DMS153 treated with DMSO at 0.1 percent for 48 hours (cell line): ENCODE measurements at regions not wholly inside any gene's neighbourhood (a gene's known extent, or its start where the extent isn't known, plus 50 kb on each side); places are given as distances from the start of the nearest gene placed in this dataset.
"Not testable (repeated sequence)": the region's sequence is repeated elsewhere in the genome, so short reads cannot be mapped to it uniquely, and the experiment has no call there.

Experiments
- DNase-seq: peaks from one replicate; lab custom pipeline; 2025; ENCODE audit not compliant: unreplicated experiment; lab: John Stamatoyannopoulos, UW

DNA sequence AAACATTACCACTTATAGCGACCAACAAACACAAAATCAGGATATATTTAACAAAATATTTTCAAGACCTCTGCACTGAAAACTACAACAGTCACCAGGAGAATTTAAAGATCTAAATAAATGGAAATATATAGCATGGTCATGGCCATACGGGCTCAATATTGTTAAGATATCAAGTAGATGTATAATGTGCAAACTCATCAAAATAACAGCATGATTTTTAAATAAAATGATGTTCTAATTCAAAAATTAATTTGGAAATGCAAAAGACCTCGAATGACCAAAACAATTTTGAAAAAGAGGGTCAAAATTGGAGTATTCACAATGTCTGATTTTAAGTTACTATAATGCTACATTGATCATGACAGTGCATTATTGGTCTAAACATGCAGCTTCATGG, 159.1 kb upstream of the NDN start:
- no peak for DNase-seq

DNA sequence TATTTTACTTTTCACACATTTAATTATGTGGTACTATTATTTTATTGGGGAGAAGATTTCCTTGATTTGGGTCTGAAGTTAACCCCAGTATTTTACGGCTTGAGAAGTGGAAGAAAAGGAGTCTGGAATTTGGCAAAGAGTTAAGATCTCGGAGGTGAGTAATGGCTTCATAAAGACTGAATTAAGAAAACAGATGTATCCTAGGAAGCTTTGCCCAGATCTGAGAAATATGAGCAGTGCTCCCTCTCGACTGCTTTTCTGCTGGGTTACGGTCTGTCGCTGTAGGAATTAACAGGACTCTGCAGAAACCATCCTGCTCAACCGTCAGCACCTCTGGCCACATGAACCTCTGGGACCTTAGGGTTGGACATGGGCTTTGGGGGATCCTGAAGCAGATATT, 163.6 kb upstream of the NDN start:
- DNase-seq = no peak

- no peak for DNase-seq
Observed at GRCh38 chr15:23851921-23852320, 164.8 kb upstream of the NDN start.

- DNase-seq = no peak
Observed at GRCh38 chr15:23853286-23853685, 166.2 kb upstream of the NDN start.

- DNase-seq = no peak
Observed at GRCh38 chr15:23854203-23854911, 167.3 kb upstream of the NDN start.

- no peak for DNase-seq
Observed at GRCh38 chr15:23854912-23855659, 168.0 kb upstream of the NDN start.

GRCh38 chr15:23855947-23856346, 168.8 kb upstream of the NDN start:
- no peak for DNase-seq

DNA sequence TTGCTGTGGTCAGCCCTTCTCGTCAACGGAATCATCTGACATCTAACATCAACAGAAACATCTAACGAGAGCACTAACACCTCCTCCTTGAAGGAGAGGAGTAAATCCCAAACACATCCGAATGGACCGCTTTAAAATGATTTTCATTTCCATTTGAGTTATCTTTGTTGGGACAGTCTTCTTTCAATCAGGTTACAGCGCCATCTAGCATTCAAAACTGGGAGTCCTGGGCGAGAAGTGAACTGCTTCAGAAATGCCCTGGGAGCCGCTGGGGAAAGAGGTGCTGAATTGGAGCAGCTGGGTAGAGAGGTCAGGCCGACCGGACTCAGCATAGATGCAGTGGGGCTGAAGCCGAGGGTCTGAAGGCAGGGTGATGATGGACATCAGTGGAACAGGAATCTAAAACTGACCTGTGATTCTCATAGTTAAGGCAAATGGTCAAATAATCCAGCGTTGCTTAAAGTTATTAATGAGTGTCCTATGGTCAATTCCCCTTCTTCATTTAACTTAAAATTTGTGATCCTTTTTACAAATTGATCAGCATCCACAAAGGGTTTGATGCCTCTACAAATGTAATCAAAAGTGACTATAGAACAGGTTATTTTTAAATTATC, 170.0 kb upstream of the NDN start:
- DNase-seq = no peak

DNA sequence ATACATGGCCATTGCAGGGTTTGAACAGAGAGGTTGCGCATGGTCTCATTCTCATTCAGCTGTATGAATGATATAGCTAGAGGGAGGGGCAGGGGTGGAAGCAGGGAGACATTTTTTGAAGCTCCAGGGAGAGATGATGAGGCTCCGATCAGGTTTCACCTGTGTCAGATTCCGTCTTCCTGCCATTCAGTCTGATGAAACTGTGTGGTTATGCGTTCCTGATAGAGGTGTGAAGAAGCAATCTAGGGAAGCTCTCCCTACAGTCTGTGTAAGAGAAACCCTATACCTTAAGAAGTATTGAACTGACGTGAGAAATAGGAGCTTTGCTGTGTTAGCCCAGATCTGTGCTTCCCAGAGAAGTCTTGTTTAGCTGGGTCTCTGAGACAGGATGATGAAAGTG, 171.9 kb upstream of the NDN start:
- DNase-seq = no peak

- DNase-seq = no peak
Observed at GRCh38 chr15:23860290-23861245, 173.5 kb upstream of the NDN start.

- DNase-seq = no peak
Observed at GRCh38 chr15:23866832-23867231, 179.7 kb upstream of the NDN start.

GRCh38 chr15:23869396-23869795, 182.3 kb upstream of the NDN start:
- DNase-seq = no peak

DNA sequence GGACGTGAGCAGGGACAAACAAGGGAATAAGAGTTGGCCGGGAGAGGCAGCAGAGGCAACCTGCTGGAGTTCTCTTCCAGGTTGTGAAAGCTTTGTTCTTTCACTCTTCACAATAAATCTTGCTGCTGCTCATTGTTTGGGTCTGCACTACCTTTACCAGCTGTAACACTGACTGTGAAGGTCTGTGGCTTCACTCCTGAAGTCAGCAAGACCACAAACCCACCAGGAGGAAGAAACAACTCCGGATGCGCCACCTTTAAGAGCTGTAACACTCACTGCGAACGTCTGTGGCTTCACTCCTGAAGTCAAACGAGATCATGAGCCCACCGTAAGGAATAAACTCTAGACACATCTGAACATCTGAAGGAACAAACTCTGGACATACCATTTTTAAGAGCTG, 186.5 kb upstream of the NDN start:
- not testable (repeated sequence) for DNase-seq

- peak; percentile 1 for DNase-seq
Observed at GRCh38 chr15:23877502-23878412, 190.7 kb upstream of the NDN start.

DNA sequence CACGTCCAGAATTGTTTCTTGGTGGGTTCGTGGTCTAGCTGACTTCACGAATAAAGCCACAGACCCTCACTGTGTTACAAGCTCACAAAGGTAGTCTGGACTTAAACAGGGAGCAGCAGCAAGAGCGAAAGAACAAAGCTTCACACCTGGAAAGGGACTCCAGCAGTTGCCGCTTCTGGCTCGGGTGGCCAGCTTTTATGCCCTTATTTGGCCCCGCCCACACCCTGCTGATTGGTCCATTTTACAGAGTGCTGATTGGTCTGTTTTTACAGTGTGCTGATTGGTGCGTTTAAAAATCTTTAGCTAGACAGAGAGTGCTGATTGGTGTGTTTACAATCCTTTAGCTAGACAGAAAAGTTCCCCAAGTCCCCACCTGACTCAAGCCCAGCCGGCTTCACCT, 194.2 kb upstream of the NDN start:
- DNase-seq = no peak

DNA sequence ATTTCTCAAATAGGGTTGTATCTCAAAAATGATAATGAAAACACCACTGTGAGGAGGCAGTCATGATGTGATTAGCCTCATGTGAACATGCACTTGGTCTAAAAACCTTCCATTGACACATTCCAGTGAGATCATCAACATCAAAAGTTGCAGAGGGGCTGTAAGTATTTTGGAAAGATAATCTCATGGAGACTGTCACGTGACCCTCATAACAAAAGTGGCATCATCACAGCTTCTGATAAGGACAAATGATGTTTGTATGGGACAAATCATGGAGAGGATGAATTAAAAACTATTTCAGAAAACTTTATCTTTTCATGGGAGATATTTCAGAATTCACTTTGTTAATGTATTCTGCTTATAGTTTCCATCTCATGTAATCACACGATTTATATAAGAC, 203.1 kb upstream of the NDN start:
- DNase-seq = no peak

DNA sequence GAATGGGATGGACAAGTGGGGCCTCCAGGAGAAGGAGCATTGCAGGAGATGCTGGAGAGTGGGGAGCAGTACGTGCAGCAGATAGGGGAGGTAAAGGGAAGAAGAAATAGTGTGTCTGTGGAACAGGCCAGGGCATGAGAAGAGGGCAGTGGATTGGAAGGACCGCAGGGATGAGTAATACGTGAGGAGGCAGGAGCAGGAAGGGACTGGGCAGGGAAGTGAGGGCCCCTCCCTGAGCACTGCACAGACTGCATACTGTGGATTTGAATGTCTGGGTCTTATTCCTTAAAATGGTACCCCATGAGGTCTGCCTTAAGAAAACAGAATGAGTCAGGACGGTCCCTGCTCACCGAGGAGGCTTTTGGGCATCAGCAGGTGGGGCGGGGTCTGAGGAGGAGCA, 210.0 kb upstream of the NDN start:
- DNase-seq = no peak

GRCh38 chr15:23897531-23897930, 210.4 kb upstream of the NDN start:
- DNase-seq = no peak

DNA sequence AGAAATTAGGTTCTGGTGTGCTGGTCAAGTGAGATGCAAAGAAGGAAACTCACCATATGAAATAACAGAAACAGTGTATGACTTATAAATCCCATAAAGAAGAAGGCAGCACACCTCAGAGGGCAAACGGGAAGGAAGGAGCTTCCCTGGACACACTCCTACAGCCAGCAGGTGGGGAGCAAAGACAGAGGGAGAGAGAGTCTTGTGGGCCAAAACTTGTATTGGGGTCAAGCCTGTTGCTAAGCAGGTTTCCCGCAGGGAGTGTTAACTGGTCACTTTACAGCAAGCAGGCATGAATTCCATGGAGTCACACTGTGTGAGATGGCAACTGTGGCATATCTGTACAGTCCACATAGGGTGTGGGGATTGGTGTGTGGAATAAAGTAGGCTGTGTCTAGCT, 222.9 kb upstream of the NDN start:
- DNase-seq = no peak

- no peak for DNase-seq
Observed at GRCh38 chr15:23912191-23912590, 225.1 kb upstream of the NDN start.
